HG02852 (cell line): ENCODE measurements at regions not wholly inside any gene's neighbourhood (a gene's known extent, or its start where the extent isn't known, plus 50 kb on each side); places are given as distances from the start of the nearest gene placed in this dataset.
A peak's percentile ranks its signal among the peaks of the same experiment; 100 is the strongest.
"Not testable (repeated sequence)": the region's sequence is repeated elsewhere in the genome, so short reads cannot be mapped to it uniquely, and the experiment has no call there.

Source experiments
- ATAC-seq: cut with Tn5 transposase; IDR thresholded peaks from one replicate; pipeline ENCODE4 v1.9.1; 2021; ENCODE audit warnings: mild to moderate bottlenecking, moderate library complexity; ENCODE audit not compliant: unreplicated experiment

- no peak for ATAC-seq
Measured at GRCh38 chr4:138591808-138592207, 349.7 kb upstream of the SLC7A11 start.

- no peak for ATAC-seq
Measured at GRCh38 chr4:138588501-138588900, 346.4 kb upstream of the SLC7A11 start.

- ATAC-seq = no peak
Measured at GRCh38 chr4:138579146-138579545, 337.0 kb upstream of the SLC7A11 start.

GRCh38 chr4:138577826-138578225, 335.7 kb upstream of the SLC7A11 start:
- ATAC-seq = not testable (repeated sequence)

GRCh38 chr4:138577145-138577544, 335.0 kb upstream of the SLC7A11 start:
- no peak for ATAC-seq

- ATAC-seq = no peak
Measured at GRCh38 chr4:138576684-138577083, 334.5 kb upstream of the SLC7A11 start.

GRCh38 chr4:138573246-138573645, 331.1 kb upstream of the SLC7A11 start:
- ATAC-seq = no peak

GRCh38 chr4:138572007-138572406, 329.9 kb upstream of the SLC7A11 start:
- no peak for ATAC-seq

GRCh38 chr4:138567696-138568095, 325.5 kb upstream of the SLC7A11 start:
- no peak for ATAC-seq

GRCh38 chr4:138565576-138565975, 323.4 kb upstream of the SLC7A11 start:
- no peak for ATAC-seq

- peak; percentile 83 for ATAC-seq
Measured at GRCh38 chr4:138562544-138562991, 320.4 kb upstream of the SLC7A11 start.

GRCh38 chr4:138561906-138562305, 319.8 kb upstream of the SLC7A11 start:
- ATAC-seq = no peak

- ATAC-seq = no peak
Measured at GRCh38 chr4:138561276-138561880, 319.2 kb upstream of the SLC7A11 start.

GRCh38 chr4:138560448-138560847, 318.3 kb upstream of the SLC7A11 start:
- no peak for ATAC-seq

- ATAC-seq = no peak
Measured at GRCh38 chr4:138558886-138559285, 316.7 kb upstream of the SLC7A11 start.

- ATAC-seq = peak; percentile 47
Measured at GRCh38 chr4:138555584-138555983, 313.4 kb upstream of the SLC7A11 start.

GRCh38 chr4:138555108-138555507, 313.0 kb upstream of the SLC7A11 start:
- ATAC-seq = no peak

GRCh38 chr4:138553001-138553845, 311.1 kb upstream of the SLC7A11 start:
- ATAC-seq = no peak

GRCh38 chr4:138542191-138542776, 300.1 kb upstream of the SLC7A11 start:
- no peak for ATAC-seq

- no peak for ATAC-seq
Measured at GRCh38 chr4:138540056-138540800, 298.1 kb upstream of the SLC7A11 start.

GRCh38 chr4:138538743-138539142, 296.6 kb upstream of the SLC7A11 start:
- no peak for ATAC-seq
